Gastroesophageal sphincter (tissue), 4 donors: ENCODE measurements at regions not wholly inside any gene's neighbourhood (a gene's known extent, or its start where the extent isn't known, plus 50 kb on each side); places are given as distances from the start of the nearest gene placed in this dataset.

ENCODE experiments used
- ATAC-seq: fragments of 150-250 bp; one replicate; pipeline ENCODE4 v1.9.1; 2016; ENCODE audit warnings: mild to moderate bottlenecking, moderate library complexity
- H3K27ac ChIP-seq, 4 donors: fragments of 200-600 bp; sonication (generic) in 3 of 4; 1 replicate in 3 of 4; 2 replicates in 1 of 4; pipeline ENCODE4 v1.5.1; 2016 to 2019
- H3K27me3 ChIP-seq: fragments of 200-600 bp; sonication (generic); one replicate; pipeline ENCODE4 v1.5.1; 2019
- H3K36me3 ChIP-seq, 2 donors: fragments of 200-600 bp; sonication (generic); one replicate each; pipeline ENCODE4 v1.5.1; 2019; ENCODE audit warnings: control low read depth in 1 of 2
- H3K4me1 ChIP-seq, 3 donors: fragments of 200-600 bp; sonication (generic); 1 replicate in 2 of 3; 2 replicates in 1 of 3; pipeline ENCODE4 v1.5.1; 2016 to 2019; ENCODE audit warnings: control low read depth in 2 of 3
- H3K4me3 ChIP-seq, 2 donors: fragments of 200-600 bp; sonication (generic); one replicate each; pipeline ENCODE4 v1.5.1; 2019; ENCODE audit warnings: mild to moderate bottlenecking in 1 of 2, moderate library complexity in 1 of 2
- H3K9me3 ChIP-seq, 3 donors: fragments of 200-600 bp; sonication (generic); one replicate each; pipeline ENCODE4 v1.5.1; 2017 to 2019; ENCODE audit warnings: control low read depth in 2 of 3
- EP300 ChIP-seq: sonication (generic); formaldehyde crosslinking; IDR thresholded peaks from one replicate; pipeline ENCODE4 v1.6.1; 2017; ENCODE audit warnings: antibody characterized with exemption, mild to moderate bottlenecking
- POLR2A ChIP-seq, 2 donors: fragments of 450-650 bp; IDR thresholded peaks; one replicate each; pipeline ENCODE4 v1.6.1; 2017; ENCODE audit warnings: antibody characterized with exemption in 2 of 2, mild to moderate bottlenecking in 2 of 2, moderate library complexity in 1 of 2
- POLR2AphosphoS5 ChIP-seq: sonication (generic); formaldehyde crosslinking; IDR thresholded peaks from one replicate; pipeline ENCODE4 v1.6.1; 2017; ENCODE audit warnings: antibody characterized with exemption
- WGBS, 2 donors: methylation state at CpG; one replicate each; pipeline ENCODE4 v1.1.5; 2018; ENCODE audit warnings: low coverage in 1 of 2; 5-methylcytosine and 5-hydroxymethylcytosine counted together
- TF ChIP-seq, protein P1 (sequence below), 4 experiments: fragments of 200-600 bp in 2 of 4; fragments of 450-650 bp in 2 of 4; sonication (generic) in 1 of 4; IDR thresholded peaks; one replicate each; pipeline ENCODE4 v1.5.1; 2017 to 2019; ENCODE audit warnings: antibody characterized with exemption in 4 of 4, mild to moderate bottlenecking in 2 of 4, moderate library complexity in 2 of 4

DNA sequence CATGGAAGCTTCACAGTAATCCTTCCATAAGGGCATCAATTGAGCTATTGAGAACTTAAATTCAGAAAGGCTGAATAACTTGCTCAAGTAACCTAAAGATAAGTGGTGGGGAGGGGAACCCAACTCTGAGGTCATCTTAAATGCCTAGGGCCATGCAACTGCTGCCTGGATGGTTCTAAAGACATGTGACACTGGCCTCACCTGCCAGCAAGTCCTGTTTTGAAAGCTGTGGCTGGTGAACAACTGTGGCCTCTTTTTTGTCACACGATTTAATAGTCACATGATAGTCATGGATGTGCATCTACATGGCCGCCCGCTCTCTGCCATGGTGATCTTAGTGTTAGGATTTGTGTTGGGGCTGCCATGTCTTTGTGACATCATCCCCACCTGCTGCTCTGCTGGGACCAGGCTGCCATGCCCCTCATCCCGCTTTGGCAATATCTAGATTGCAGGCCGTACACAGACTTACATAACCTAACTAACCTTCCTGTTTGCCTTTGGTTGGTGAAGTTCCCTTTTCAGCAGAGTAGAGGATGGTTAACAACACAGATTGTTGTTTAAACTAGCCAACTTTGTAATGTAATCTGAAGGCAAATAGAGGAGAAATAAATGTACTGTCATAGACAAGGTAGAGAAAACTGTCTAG is 177.9 kb upstream of the SH3BP4 start:
- TF ChIP-seq, protein P1, sequence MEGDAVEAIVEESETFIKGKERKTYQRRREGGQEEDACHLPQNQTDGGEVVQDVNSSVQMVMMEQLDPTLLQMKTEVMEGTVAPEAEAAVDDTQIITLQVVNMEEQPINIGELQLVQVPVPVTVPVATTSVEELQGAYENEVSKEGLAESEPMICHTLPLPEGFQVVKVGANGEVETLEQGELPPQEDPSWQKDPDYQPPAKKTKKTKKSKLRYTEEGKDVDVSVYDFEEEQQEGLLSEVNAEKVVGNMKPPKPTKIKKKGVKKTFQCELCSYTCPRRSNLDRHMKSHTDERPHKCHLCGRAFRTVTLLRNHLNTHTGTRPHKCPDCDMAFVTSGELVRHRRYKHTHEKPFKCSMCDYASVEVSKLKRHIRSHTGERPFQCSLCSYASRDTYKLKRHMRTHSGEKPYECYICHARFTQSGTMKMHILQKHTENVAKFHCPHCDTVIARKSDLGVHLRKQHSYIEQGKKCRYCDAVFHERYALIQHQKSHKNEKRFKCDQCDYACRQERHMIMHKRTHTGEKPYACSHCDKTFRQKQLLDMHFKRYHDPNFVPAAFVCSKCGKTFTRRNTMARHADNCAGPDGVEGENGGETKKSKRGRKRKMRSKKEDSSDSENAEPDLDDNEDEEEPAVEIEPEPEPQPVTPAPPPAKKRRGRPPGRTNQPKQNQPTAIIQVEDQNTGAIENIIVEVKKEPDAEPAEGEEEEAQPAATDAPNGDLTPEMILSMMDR (IDR thresholded peaks at IDR 0.05): no peak
- no peak for TF ChIP-seq POLR2A (IDR thresholded peaks at IDR 0.05)
- TF ChIP-seq EP300: no peak
- no peak for TF ChIP-seq POLR2AphosphoS5

DNA sequence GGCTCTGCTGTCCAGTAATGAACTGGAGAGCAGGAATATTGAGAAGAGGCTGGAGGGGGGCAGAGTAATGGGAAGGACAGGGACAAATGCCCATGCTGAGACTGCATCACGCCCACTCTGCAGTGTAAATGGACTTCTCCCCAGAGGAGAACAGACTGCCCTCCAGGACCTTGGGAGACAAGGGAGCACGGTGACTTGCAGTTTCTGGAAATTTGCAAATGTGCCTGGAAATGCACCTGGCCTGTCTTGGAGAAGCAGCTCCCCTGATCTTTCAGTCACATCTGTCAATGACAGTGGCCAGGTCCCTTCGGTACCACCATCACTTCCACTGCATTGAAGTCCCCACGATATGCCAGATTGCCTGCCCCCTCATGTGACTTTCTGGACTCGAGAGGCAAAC is 178.7 kb upstream of the SH3BP4 start:
- ATAC-seq: no peak
- Histone ChIP-seq H3K9me3 (no peaks in the 10 kb centered on the region), H3K27me3 (no peaks in the 10 kb centered on the region), H3K4me1 (no peaks in the 10 kb centered on the region), H3K36me3 (no peaks in the 10 kb centered on the region), H3K4me3 (no peak overlapping the region), H3K27ac (no peak overlapping the region)
- 85 to 95% methylated on average over 3 to 5 of the region's 5 CpGs for WGBS, 2 donors
- no peak for TF ChIP-seq POLR2A (IDR thresholded peaks at IDR 0.05)
- no peak for TF ChIP-seq EP300
- TF ChIP-seq, protein P1 (IDR thresholded peaks at IDR 0.05): no peak
- no peak for TF ChIP-seq POLR2AphosphoS5

More for the DNA sequence above, 177.9 kb upstream of the SH3BP4 start:
- Histone ChIP-seq H3K4me1 (no peaks in the 10 kb centered on the region), H3K4me3 (no peak overlapping the region), H3K9me3 (no peaks in the 10 kb centered on the region), H3K36me3 (no peaks in the 10 kb centered on the region), H3K27ac (no peak overlapping the region), H3K27me3 (no peaks in the 10 kb centered on the region)
- 60 to 78% methylated on average over 2 to 3 of the region's 5 CpGs for WGBS, 2 donors
- no peak for ATAC-seq

DNA sequence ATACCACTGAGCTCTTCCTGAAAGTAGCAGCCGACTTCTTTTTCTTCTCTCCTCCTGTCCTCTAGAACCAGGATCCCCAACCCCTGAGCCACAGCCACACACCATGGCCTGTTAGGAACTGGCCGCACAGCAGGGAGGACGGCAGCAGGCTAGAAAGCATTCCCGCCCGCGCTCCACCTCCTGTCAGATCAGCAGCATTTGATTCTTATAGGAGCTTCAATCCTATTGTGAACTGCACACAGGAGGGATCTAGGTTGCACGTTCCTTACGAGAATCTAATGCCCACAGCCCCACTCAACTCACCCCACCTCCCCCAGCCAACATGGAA is 179.1 kb upstream of the SH3BP4 start:
- H3K9me3 ChIP-seq: no peaks in the 10 kb centered on the region
- TF ChIP-seq EP300 (no peak), POLR2A (IDR thresholded peaks at IDR 0.05) (no peak), POLR2AphosphoS5 (no peak)
- TF ChIP-seq, protein P1 (IDR thresholded peaks at IDR 0.05): no peak
- no peak overlapping the region for H3K4me3 ChIP-seq
- no CpG with 5 or more reads among the region's 8 CpGs for WGBS, 2 donors
- H3K4me1 ChIP-seq: no peaks in the 10 kb centered on the region
- ATAC-seq: no peak
- no peaks in the 10 kb centered on the region for H3K27me3 ChIP-seq
- no peaks in the 10 kb centered on the region for H3K36me3 ChIP-seq
- peak overlapping the region in 2 of 4 donors; percentile 17 to 24 for H3K27ac ChIP-seq

DNA sequence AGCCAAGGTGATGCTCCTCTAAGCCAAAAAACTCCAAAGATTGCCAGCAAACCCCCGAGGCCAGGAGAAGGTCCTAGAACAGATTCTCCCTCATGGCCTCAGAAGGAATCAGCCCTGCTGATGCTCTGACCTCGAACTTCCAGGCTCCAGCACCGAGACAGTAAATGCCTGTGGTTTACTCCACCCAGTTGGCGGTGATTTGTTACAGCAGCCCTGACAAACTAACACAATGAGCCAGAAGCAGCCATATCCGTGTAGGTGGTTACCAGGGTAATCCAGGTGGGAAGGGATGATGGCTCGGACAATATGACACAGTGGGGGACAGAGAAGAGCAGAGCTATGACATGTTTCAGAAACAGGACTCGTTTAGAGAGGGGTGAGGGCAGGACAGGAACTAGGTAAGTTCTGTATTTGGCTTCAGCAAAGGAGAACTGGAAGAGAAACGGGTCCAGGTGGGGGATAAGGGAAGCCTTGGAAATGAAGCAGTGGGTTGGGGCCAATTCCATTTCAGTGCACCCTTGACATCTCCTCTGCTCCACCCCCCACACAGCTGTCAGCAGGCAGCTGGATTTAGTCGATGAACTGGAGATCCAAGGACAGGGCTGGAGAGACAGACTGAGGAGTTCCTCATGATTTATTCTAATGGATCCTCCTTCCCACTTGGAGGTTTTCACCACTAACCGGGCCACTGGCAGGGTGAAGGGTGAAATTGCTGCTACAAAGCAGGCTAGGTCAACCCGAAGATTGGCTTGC is 179.7 kb upstream of the SH3BP4 start:
- H3K4me3 ChIP-seq: no peak overlapping the region
- TF ChIP-seq POLR2A (IDR thresholded peaks at IDR 0.05) (no peak), EP300 (no peak), POLR2AphosphoS5 (no peak)
- TF ChIP-seq, protein P1 (IDR thresholded peaks at IDR 0.05): no peak
- no peaks in the 10 kb centered on the region for H3K27me3 ChIP-seq
- no peaks in the 10 kb centered on the region for H3K4me1 ChIP-seq
- H3K27ac ChIP-seq: peak overlapping the region in 2 of 4 donors; percentile 17 to 24
- H3K36me3 ChIP-seq: no peaks in the 10 kb centered on the region
- peak; percentile 45 for ATAC-seq
- H3K9me3 ChIP-seq: no peaks in the 10 kb centered on the region
- WGBS, 2 donors: 48 to 100% methylated on average over 1 to 6 of the region's 11 CpGs

DNA sequence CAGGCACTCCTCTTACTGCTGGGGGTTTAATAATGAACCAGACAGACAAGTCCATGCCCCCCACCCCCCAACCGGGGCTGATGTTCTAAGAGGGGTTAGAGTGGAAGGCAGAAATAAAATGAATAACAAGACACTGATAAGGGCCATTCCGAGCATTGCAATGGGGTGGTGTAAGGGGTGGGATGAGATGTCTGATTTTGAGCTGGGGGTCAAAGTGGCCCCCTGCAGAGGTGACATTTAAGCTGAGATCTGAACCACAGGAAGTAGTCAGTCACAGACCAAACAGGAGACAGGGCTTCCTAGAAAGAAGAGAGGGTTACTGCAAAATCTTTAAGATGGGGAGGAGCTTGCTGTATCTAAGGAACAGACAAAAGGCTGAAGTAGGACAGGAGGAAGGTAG is 180.6 kb upstream of the SH3BP4 start:
- H3K36me3 ChIP-seq: no peaks in the 10 kb centered on the region
- ATAC-seq: no peak
- TF ChIP-seq, protein P1 (IDR thresholded peaks at IDR 0.05): no peak
- TF ChIP-seq EP300: no peak
- no peak for TF ChIP-seq POLR2A (IDR thresholded peaks at IDR 0.05)
- no peak for TF ChIP-seq POLR2AphosphoS5
- no peak overlapping the region for H3K4me3 ChIP-seq
- H3K9me3 ChIP-seq: no peaks in the 10 kb centered on the region
- H3K4me1 ChIP-seq: no peaks in the 10 kb centered on the region
- no peaks in the 10 kb centered on the region for H3K27me3 ChIP-seq
- 79 to 83% methylated on average over 2 of the region's 2 CpGs for WGBS, 2 donors
- H3K27ac ChIP-seq: no peak overlapping the region
